ENCODE measurements at regions not wholly inside any gene's neighbourhood (a gene's known extent, or its start where the extent isn't known, plus 50 kb on each side); places are given as distances from the start of the nearest gene placed in this dataset.

- H2BK12ac ChIP-seq (ENCODE audit: low read depth, low read length), result no peak overlapping the region
- H3K4ac ChIP-seq (replicated peaks; ENCODE audit: insufficient read length, low read depth, low read length), result no peak overlapping the region
- no peak overlapping the region for H4K5ac ChIP-seq (ENCODE audit: insufficient read length, low read depth, low read length)
- H3K27me3 ChIP-seq (replicated peaks in 1 of 4; ENCODE audit: control insufficient read depth in 3 of 4, extremely low read depth in 1 of 4, insufficient read depth in 3 of 4, low read length in 3 of 4), result no peaks in the 10 kb centered on the region
- H2BK5ac ChIP-seq (ENCODE audit: low read depth, low read length), result no peak overlapping the region
- no peaks in the 10 kb centered on the region for H3K36me3 ChIP-seq (ENCODE audit: control insufficient read depth in 2 of 4, insufficient read depth in 4 of 4, low read length in 3 of 4)
- ChIA-PET POLR2A (ENCODE audit: partially characterized antibody) (no interaction called here), CTCF (ENCODE audit: partially characterized antibody) (interaction anchor here (1.3 kb wide), 1 partner anchor 22 kb away, joined by 3 read pairs; no protein-coding TSS in a partner anchor)
- no peak overlapping the region for H3K4me3 ChIP-seq (ENCODE audit: extremely low read depth in 1 of 4, insufficient read depth in 2 of 4, low read depth in 3 of 4, low read length in 4 of 4)
- H3K9ac ChIP-seq (replicated peaks in 1 of 4; ENCODE audit: extremely low read depth in 1 of 4, low read depth in 3 of 4, low read length in 3 of 4), result no peak overlapping the region
- DNase-seq (ENCODE audit: low read depth in 1 of 2, low spot score in 2 of 2) (no peak), FAIRE-seq (no peak)
- no peaks in the 10 kb centered on the region for H3K4me1 ChIP-seq (replicated peaks in 1 of 4; ENCODE audit: control insufficient read depth in 3 of 4, insufficient read depth in 4 of 4, low read length in 3 of 4)
- H3K4me2 ChIP-seq (ENCODE audit: insufficient read depth in 1 of 2, low read depth in 2 of 2, low read length in 2 of 2), result no peak overlapping the region
- no peaks in the 10 kb centered on the region for H3K9me3 ChIP-seq (ENCODE audit: insufficient read depth in 2 of 2, low read depth in 1 of 2, low read length in 1 of 2)
- no peak overlapping the region for H3K18ac ChIP-seq (ENCODE audit: extremely low read depth, low read length)
- no peaks in the 10 kb centered on the region for H4K20me1 ChIP-seq (replicated peaks in 1 of 2; ENCODE audit: control insufficient read depth in 1 of 2, insufficient read depth in 2 of 2, low read length in 2 of 2)
- H2BK20ac ChIP-seq (ENCODE audit: low read length), result no peak overlapping the region
- no peak for TF ChIP-seq TEAD4 (IDR thresholded peaks at IDR 0.05; ENCODE audit: low read depth, low read length)
- TF ChIP-seq BRCA1 (IDR thresholded peaks at IDR 0.05; ENCODE audit: low read depth, low read length), result no peak
- no peak for TF ChIP-seq FOSL1 (IDR thresholded peaks at IDR 0.05; ENCODE audit: insufficient read depth, low read depth, low read length)
- TF ChIP-seq SP2 (IDR thresholded peaks at IDR 0.05; ENCODE audit: low read length), result no peak
- no peak for TF ChIP-seq SIRT6 (IDR thresholded peaks at IDR 0.05; ENCODE audit: low read length)
- no peak for TF ChIP-seq NANOG (IDR thresholded peaks at IDR 0.05; ENCODE audit: insufficient read depth, low read depth, low read length, poor library complexity, severe bottlenecking)
- H3K79me2 ChIP-seq (ENCODE audit: control insufficient read depth in 1 of 2, insufficient read depth in 2 of 2, low read length in 2 of 2), result no peaks in the 10 kb centered on the region
- H2AFZ ChIP-seq (ENCODE audit: low read length), result no peak overlapping the region
- H2BK15ac ChIP-seq (ENCODE audit: low read length), result no peak overlapping the region
- no peak overlapping the region for H3K27ac ChIP-seq (ENCODE audit: low read depth, low read length)
- H2BK120ac ChIP-seq (replicated peaks; ENCODE audit: low read depth, low read length), result no peak overlapping the region
- no peak overlapping the region for H3K56ac ChIP-seq (replicated peaks; ENCODE audit: insufficient read length, low read depth, low read length)
- H3K23me2 ChIP-seq (ENCODE audit: low read depth, low read length), result no peaks in the 10 kb centered on the region
- H2AK5ac ChIP-seq (ENCODE audit: low read depth, low read length), result no peak overlapping the region
- no peaks in the 10 kb centered on the region for H3K79me1 ChIP-seq (ENCODE audit: low read depth, low read length)
- H3K14ac ChIP-seq (ENCODE audit: insufficient read length), result no peak overlapping the region
- 94% methylated on average over 2 of the region's 2 CpGs; no CpG with 5 or more reads in 1 of the 2 experiments for WGBS, 2 experiments (ENCODE audit: extremely low coverage in 1 of 2, insufficient coverage in 1 of 2, insufficient read length in 1 of 2, insufficient replicate concordance in 2 of 2, low coverage in 1 of 2, low lambda C conversion rate in 2 of 2, missing lambda C conversion rate in 1 of 2)
- no peak overlapping the region for H4K8ac ChIP-seq (ENCODE audit: extremely low read depth, insufficient read depth, low read length)
- H4K91ac ChIP-seq (replicated peaks; ENCODE audit: insufficient read length, low read length), result no peak overlapping the region
- no peak overlapping the region for H3K23ac ChIP-seq (ENCODE audit: insufficient read length)
Observed at GRCh38 chrX:10855845-10856244, 235.5 kb upstream of the MID1 start.
